ENCODE measurements at regions not wholly inside any gene's neighbourhood (a gene's known extent, or its start where the extent isn't known, plus 50 kb on each side); places are given as distances from the start of the nearest gene placed in this dataset.

- no peak for DNase-seq (ENCODE audit: low read depth in 3 of 3)
These were observed 301.0 kb downstream of the DOCK8 start for GRCh38 chr9:515665-516064.

- DNase-seq (ENCODE audit: low read depth in 3 of 3) = no peak
These were observed 303.3 kb downstream of the DOCK8 start for GRCh38 chr9:517993-518392.

- DNase-seq (ENCODE audit: low read depth in 3 of 3) = no peak
These were observed 303.9 kb downstream of the DOCK8 start for GRCh38 chr9:518540-518939.

GRCh38 chr9:519579-519978 is 304.9 kb downstream of the DOCK8 start:
- DNase-seq (ENCODE audit: low read depth in 3 of 3) = no peak

GRCh38 chr9:520302-520701 is 305.6 kb downstream of the DOCK8 start:
- DNase-seq (ENCODE audit: low read depth in 3 of 3) = no peak

- no peak for DNase-seq (ENCODE audit: low read depth in 3 of 3)
These were observed 307.5 kb downstream of the DOCK8 start for GRCh38 chr9:522190-522589.

GRCh38 chr9:522658-523057 is 308.0 kb downstream of the DOCK8 start:
- no peak for DNase-seq (ENCODE audit: low read depth in 3 of 3)

- no peak for DNase-seq (ENCODE audit: low read depth in 3 of 3)
These were observed 308.8 kb downstream of the DOCK8 start for GRCh38 chr9:523444-523843.

GRCh38 chr9:524008-524407 is 309.3 kb downstream of the DOCK8 start:
- DNase-seq (ENCODE audit: low read depth in 3 of 3) = no peak

GRCh38 chr9:526904-527591 is 312.4 kb downstream of the DOCK8 start:
- DNase-seq (ENCODE audit: low read depth in 3 of 3) = no peak

GRCh38 chr9:529731-530130 is 311.8 kb upstream of the DMRT1 start:
- no peak for DNase-seq (ENCODE audit: low read depth in 3 of 3)

GRCh38 chr9:530681-531080 is 310.8 kb upstream of the DMRT1 start:
- DNase-seq (ENCODE audit: low read depth in 3 of 3) = no peak

- DNase-seq (ENCODE audit: low read depth in 3 of 3) = no peak
These were observed 308.8 kb upstream of the DMRT1 start for GRCh38 chr9:532707-533106.

GRCh38 chr9:534886-535285 is 306.6 kb upstream of the DMRT1 start:
- DNase-seq (ENCODE audit: low read depth in 3 of 3) = no peak

GRCh38 chr9:535356-535755 is 306.1 kb upstream of the DMRT1 start:
- DNase-seq (ENCODE audit: low read depth in 3 of 3) = no peak

GRCh38 chr9:536597-537511 is 304.6 kb upstream of the DMRT1 start:
- no peak for DNase-seq (ENCODE audit: low read depth in 3 of 3)

GRCh38 chr9:543478-543877 is 298.0 kb upstream of the DMRT1 start:
- no peak for DNase-seq (ENCODE audit: low read depth in 3 of 3)

GRCh38 chr9:545480-545879 is 296.0 kb upstream of the DMRT1 start:
- DNase-seq (ENCODE audit: low read depth in 3 of 3) = no peak

- DNase-seq (ENCODE audit: low read depth in 3 of 3) = no peak
These were observed 295.3 kb upstream of the DMRT1 start for GRCh38 chr9:546235-546634.

GRCh38 chr9:546797-547223 is 294.7 kb upstream of the DMRT1 start:
- DNase-seq (ENCODE audit: low read depth in 3 of 3) = no peak

GRCh38 chr9:547314-547713 is 294.2 kb upstream of the DMRT1 start:
- no peak for DNase-seq (ENCODE audit: low read depth in 3 of 3)

- DNase-seq (ENCODE audit: low read depth in 3 of 3) = no peak
These were observed 292.0 kb upstream of the DMRT1 start for GRCh38 chr9:549455-549997.

- DNase-seq (ENCODE audit: low read depth in 3 of 3) = no peak
These were observed 291.2 kb upstream of the DMRT1 start for GRCh38 chr9:550333-550732.

Measured in stimulated activated CD4-positive, alpha-beta T cell treated with anti-CD3 and anti-CD28 coated beads, TNF-alpha, amount 100 ng/mL, for 48 hours (primary cell).